ENCODE measurements at regions not wholly inside any gene's neighbourhood (a gene's known extent, or its start where the extent isn't known, plus 50 kb on each side); places are given as distances from the start of the nearest gene placed in this dataset.

DNA sequence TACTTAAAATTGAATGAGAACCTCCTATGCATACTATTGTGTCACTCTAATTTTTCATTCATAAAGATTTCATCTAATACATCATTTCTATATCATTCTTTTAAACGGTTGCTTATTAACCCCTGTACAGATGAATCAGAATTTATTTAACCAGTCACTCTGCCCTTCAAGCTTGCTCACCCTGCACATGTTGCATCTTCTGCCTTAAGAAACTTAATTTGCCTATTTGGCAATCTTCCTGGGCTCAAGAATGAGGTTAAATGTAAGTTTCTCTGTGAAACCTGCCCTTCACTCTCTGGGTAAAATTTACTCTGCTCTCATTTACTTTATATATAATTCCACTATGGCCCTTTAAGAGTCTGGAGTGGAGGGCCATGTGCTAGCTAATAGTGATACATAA is 434.7 kb upstream of the ZNF608 start:
- Histone ChIP-seq H3K27me3 (no peaks in the 10 kb centered on the region), H3K4me1 (no peaks in the 10 kb centered on the region), H3K36me3 (no peaks in the 10 kb centered on the region), H3K9me3 (no peaks in the 10 kb centered on the region), H3K4me3 (no peak overlapping the region), H3K27ac (replicated peaks in 1 of 4) (no peak overlapping the region)
- no peak for DNase-seq (ENCODE audit: extremely low spot score)
- WGBS, result 48% methylated on average over 1 of the region's 1 CpG
- intact Hi-C loops (cut with DNase I), result no loop called here
- TF ChIP-seq, protein P1, sequence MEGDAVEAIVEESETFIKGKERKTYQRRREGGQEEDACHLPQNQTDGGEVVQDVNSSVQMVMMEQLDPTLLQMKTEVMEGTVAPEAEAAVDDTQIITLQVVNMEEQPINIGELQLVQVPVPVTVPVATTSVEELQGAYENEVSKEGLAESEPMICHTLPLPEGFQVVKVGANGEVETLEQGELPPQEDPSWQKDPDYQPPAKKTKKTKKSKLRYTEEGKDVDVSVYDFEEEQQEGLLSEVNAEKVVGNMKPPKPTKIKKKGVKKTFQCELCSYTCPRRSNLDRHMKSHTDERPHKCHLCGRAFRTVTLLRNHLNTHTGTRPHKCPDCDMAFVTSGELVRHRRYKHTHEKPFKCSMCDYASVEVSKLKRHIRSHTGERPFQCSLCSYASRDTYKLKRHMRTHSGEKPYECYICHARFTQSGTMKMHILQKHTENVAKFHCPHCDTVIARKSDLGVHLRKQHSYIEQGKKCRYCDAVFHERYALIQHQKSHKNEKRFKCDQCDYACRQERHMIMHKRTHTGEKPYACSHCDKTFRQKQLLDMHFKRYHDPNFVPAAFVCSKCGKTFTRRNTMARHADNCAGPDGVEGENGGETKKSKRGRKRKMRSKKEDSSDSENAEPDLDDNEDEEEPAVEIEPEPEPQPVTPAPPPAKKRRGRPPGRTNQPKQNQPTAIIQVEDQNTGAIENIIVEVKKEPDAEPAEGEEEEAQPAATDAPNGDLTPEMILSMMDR (IDR thresholded peaks at IDR 0.05), result no peak
- TF ChIP-seq POLR2A (IDR thresholded peaks at IDR 0.05; ENCODE audit: low read depth) (no peak), EP300 (IDR thresholded peaks at IDR 0.05) (no peak), POLR2AphosphoS5 (IDR thresholded peaks at IDR 0.05) (no peak)

DNA sequence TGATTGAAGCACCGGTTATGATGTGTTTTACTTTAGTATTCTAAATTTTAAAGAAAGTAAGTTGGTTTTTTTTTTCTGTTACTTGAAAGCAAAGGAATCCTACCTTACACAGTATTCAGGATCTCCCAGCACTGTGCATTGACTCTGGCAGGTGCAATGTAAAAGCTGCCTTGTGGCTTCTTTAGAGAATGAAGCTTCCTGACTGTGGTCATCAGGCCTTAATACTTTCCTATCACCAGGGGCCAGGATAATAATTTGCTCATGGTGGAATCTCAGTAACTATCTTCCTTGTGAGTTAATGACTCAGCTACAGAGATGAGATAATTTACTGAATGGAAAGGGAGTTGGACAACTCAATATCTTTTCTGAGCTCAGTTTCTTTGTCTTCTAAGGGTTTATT is 435.5 kb upstream of the ZNF608 start:
- Histone ChIP-seq H3K27me3 (no peaks in the 10 kb centered on the region), H3K9me3 (no peaks in the 10 kb centered on the region), H3K27ac (replicated peaks in 1 of 4) (no peak overlapping the region), H3K4me3 (no peak overlapping the region), H3K4me1 (peaks cover 0 to 6% (median 4%) of the 10 kb centered on the region in 4 donors), H3K36me3 (no peaks in the 10 kb centered on the region)
- 91% methylated on average over 1 of the region's 1 CpG for WGBS
- intact Hi-C loops (cut with DNase I), result no loop called here
- TF ChIP-seq, protein P1 (IDR thresholded peaks at IDR 0.05), result no peak
- TF ChIP-seq POLR2A (IDR thresholded peaks at IDR 0.05; ENCODE audit: low read depth) (no peak), POLR2AphosphoS5 (IDR thresholded peaks at IDR 0.05) (no peak), EP300 (IDR thresholded peaks at IDR 0.05) (no peak)
- no peak for DNase-seq (ENCODE audit: extremely low spot score)

DNA sequence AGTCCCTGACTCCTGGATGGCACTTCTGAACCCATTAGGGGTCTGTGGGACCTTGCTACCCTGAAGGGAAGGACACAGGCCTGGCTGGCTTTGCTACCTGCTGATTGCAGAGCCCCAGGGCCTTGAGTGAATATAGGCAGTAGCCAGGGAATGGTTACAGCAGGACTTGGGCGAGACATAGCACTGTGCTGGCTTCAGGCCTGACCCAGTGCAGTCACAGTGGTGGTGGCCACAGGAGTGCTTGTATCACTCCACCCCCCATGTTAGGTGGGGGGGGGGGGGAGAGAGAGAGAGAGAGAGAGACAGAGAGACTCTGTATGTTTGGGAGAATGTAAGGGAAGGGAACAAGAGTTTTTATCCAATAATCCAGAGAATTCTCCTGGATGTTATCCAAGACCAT is 439.3 kb upstream of the ZNF608 start:
- 93% methylated on average over 1 of the region's 1 CpG for WGBS

DNA sequence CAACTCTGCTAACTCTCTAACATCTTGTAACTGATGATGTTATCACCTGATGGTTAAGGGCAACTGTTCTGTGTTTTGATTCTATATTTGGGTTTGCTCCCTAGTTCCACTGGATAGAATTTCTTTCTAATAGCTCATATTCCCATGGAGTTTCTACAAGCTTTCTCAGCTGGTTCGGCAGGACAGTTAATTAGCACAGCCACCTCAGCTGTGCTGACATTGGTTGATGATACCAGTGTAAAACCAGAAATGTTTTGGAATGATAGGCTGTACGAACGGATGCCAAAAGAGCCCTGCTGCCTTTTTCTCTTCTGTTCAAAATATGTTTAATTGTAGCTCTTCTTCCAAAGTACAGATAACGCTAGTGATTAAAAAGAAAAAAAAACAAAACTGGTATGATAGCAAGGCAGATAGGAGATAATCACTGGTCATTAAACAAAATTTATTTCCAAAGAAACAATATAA is 440.5 kb upstream of the ZNF608 start:
- Histone ChIP-seq H3K9me3 (no peaks in the 10 kb centered on the region), H3K27me3 (no peaks in the 10 kb centered on the region), H3K36me3 (no peaks in the 10 kb centered on the region), H3K4me3 (no peak overlapping the region), H3K4me1 (peaks cover 0 to 18% (median 8%) of the 10 kb centered on the region in 4 donors), H3K27ac (replicated peaks in 1 of 4) (no peak overlapping the region)
- TF ChIP-seq EP300 (IDR thresholded peaks at IDR 0.05), result no peak
- no peak for TF ChIP-seq POLR2AphosphoS5 (IDR thresholded peaks at IDR 0.05)
- TF ChIP-seq, protein P1 (IDR thresholded peaks at IDR 0.05), result no peak
- TF ChIP-seq POLR2A (IDR thresholded peaks at IDR 0.05; ENCODE audit: low read depth), result no peak
- WGBS, result 58% methylated on average over 4 of the region's 4 CpGs
- DNase-seq (ENCODE audit: extremely low spot score), result no peak
- intact Hi-C loops (cut with DNase I), result no loop called here

More for the DNA sequence above, 439.3 kb upstream of the ZNF608 start:
- DNase-seq (ENCODE audit: extremely low spot score), result no peak
- Histone ChIP-seq H3K9me3 (no peaks in the 10 kb centered on the region), H3K4me1 (peaks cover 0 to 13% (median 8%) of the 10 kb centered on the region in 4 donors), H3K36me3 (no peaks in the 10 kb centered on the region), H3K27me3 (no peaks in the 10 kb centered on the region), H3K4me3 (no peak overlapping the region), H3K27ac (replicated peaks in 1 of 4) (no peak overlapping the region)
- intact Hi-C loops (cut with DNase I), result no loop called here
- no peak for TF ChIP-seq EP300 (IDR thresholded peaks at IDR 0.05)
- no peak for TF ChIP-seq POLR2AphosphoS5 (IDR thresholded peaks at IDR 0.05)
- TF ChIP-seq POLR2A (IDR thresholded peaks at IDR 0.05; ENCODE audit: low read depth), result no peak
- TF ChIP-seq, protein P1 (IDR thresholded peaks at IDR 0.05), result no peak

DNA sequence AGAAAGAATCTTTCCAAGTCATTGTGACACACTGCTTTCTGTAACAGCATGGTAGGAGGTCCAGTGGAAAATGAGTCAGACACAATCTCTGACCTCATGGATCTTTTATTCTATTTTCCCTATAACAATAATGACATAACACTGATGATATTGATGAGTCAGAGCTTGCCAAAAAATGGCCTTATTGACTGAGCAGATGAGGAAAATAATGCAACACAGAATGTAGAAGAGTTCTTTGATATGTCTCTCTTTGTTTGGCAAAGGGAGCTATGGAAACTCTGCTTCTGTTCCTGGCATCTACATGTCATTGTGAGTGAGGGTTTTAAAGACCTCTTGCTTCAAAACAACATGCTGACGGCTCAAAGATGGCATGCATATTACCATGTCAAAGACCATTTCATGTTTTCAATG is 443.1 kb upstream of the ZNF608 start:
- intact Hi-C loops (cut with DNase I), result no loop called here
- Histone ChIP-seq H3K4me3 (no peak overlapping the region), H3K9me3 (no peaks in the 10 kb centered on the region), H3K4me1 (peaks cover 0 to 18% (median 8%) of the 10 kb centered on the region in 4 donors), H3K27me3 (no peaks in the 10 kb centered on the region), H3K27ac (replicated peaks in 1 of 4) (no peak overlapping the region), H3K36me3 (no peaks in the 10 kb centered on the region)
- DNase-seq (ENCODE audit: extremely low spot score), result no peak
- TF ChIP-seq, protein P1 (IDR thresholded peaks at IDR 0.05), result no peak
- TF ChIP-seq EP300 (IDR thresholded peaks at IDR 0.05) (no peak), POLR2A (IDR thresholded peaks at IDR 0.05; ENCODE audit: low read depth) (no peak), POLR2AphosphoS5 (IDR thresholded peaks at IDR 0.05) (no peak)
- WGBS, result 79% methylated on average over 1 of the region's 1 CpG

All from esophagus muscularis mucosa (tissue), 4 donors.